Endodermal cell (in vitro differentiated cells): ENCODE measurements at regions not wholly inside any gene's neighbourhood (a gene's known extent, or its start where the extent isn't known, plus 50 kb on each side); places are given as distances from the start of the nearest gene placed in this dataset.

ENCODE experiments used
- DNase-seq: peaks from one replicate; pipeline ENCODE4 v3.0.0-alpha.2; 2017
- H3K27ac ChIP-seq: 2 replicates; pipeline ENCODE4 v1.5.1; 2013; ENCODE audit warnings: mild to moderate bottlenecking, low read depth, low read length, moderate library complexity
- H3K27me3 ChIP-seq: 2 replicates; pipeline ENCODE4 v1.6.1; 2013; ENCODE audit warnings: mild to moderate bottlenecking, low read length, moderate library complexity; ENCODE audit not compliant: insufficient read depth, control insufficient read depth, poor library complexity, severe bottlenecking
- H3K36me3 ChIP-seq: 2 replicates; pipeline ENCODE4 v1.7.0; 2013; ENCODE audit warnings: mild to moderate bottlenecking, low read length, moderate library complexity; ENCODE audit not compliant: control insufficient read depth, insufficient read depth
- H3K4me1 ChIP-seq: one replicate; pipeline ENCODE4 v1.7.0; 2013; ENCODE audit warnings: low read length; ENCODE audit not compliant: control insufficient read depth, insufficient read depth
- H3K4me3 ChIP-seq: 2 replicates; pipeline ENCODE4 v1.5.1; 2013; ENCODE audit warnings: mild to moderate bottlenecking, low read length, moderate library complexity
- H3K9ac ChIP-seq: 2 replicates; pipeline ENCODE4 v1.6.1; 2013; ENCODE audit warnings: mild to moderate bottlenecking, low read length, moderate library complexity; ENCODE audit not compliant: poor library complexity, severe bottlenecking; ENCODE audit errors: extremely low read depth
- H3K9me3 ChIP-seq: 2 replicates; pipeline ENCODE4 v1.6.1; 2013; ENCODE audit warnings: mild to moderate bottlenecking, low read length, moderate library complexity; ENCODE audit not compliant: control insufficient read depth
- H3K27ac Mint-ChIP-seq: 2 replicates; pipeline ENCODE4 v1.8.0; 2020; ENCODE audit warnings: mixed read lengths
- H3K27me3 Mint-ChIP-seq: 2 replicates; pipeline ENCODE4 v1.8.0; 2021; ENCODE audit warnings: mild to moderate bottlenecking, mixed read lengths; ENCODE audit not compliant: insufficient read depth
- H3K36me3 Mint-ChIP-seq: 2 replicates; pipeline ENCODE4 v1.8.0; 2020; ENCODE audit warnings: low read depth, mixed read lengths
- H3K4me1 Mint-ChIP-seq: 2 replicates; pipeline ENCODE4 v1.8.0; 2020; ENCODE audit warnings: mixed read lengths
- H3K4me3 Mint-ChIP-seq: 2 replicates; pipeline ENCODE4 v1.8.0; 2020; ENCODE audit warnings: mild to moderate bottlenecking, moderate library complexity, mixed read lengths
- H3K9me3 Mint-ChIP-seq: 2 replicates; pipeline ENCODE4 v1.8.0; 2020; ENCODE audit warnings: mild to moderate bottlenecking, mixed read lengths
- CTCF ChIP-seq: fragments of 200-600 bp; sonication (generic); conservative IDR thresholded peaks from 2 replicates; pipeline ENCODE4 v1.5.0; 2021; ENCODE audit warnings: antibody characterized with exemption, mild to moderate bottlenecking
- WGBS, 2 experiments: methylation state at CpG; one replicate each; pipeline versions ENCODE4 v1.1.5 to v1.1.7; 2013; ENCODE audit warnings: missing lambda C conversion rate in 2 of 2, mixed read lengths in 1 of 2; ENCODE audit not compliant: insufficient coverage in 1 of 2, insufficient read length in 1 of 2; 5-methylcytosine and 5-hydroxymethylcytosine counted together

GRCh38 chr1:37148663-37149062 is 114.3 kb upstream of the GRIK3 start:
- Histone ChIP-seq H3K27ac (no peak overlapping the region), H3K36me3 (no peaks in the 10 kb centered on the region), H3K4me1 (no peaks in the 10 kb centered on the region), H3K9ac (no peak overlapping the region), H3K9me3 (no peaks in the 10 kb centered on the region), H3K27me3 (peaks cover 17% of the 10 kb centered on the region), H3K4me3 (no peak overlapping the region)
- Mint-ChIP-seq H3K27me3 (peaks cover 2% of the 10 kb centered on the region), H3K27ac (no peak overlapping the region), H3K36me3 (no peaks in the 10 kb centered on the region), H3K4me3 (no peak overlapping the region), H3K4me1 (no peaks in the 10 kb centered on the region), H3K9me3 (no peaks in the 10 kb centered on the region)
- TF ChIP-seq CTCF, result no peak
- 86 to 91% methylated on average over 1 of the region's 1 CpG for WGBS, 2 experiments
- DNase-seq, result no peak

GRCh38 chr1:37149296-37149695 is 115.0 kb upstream of the GRIK3 start:
- Mint-ChIP-seq H3K27ac (no peak overlapping the region), H3K9me3 (peaks cover 1% of the 10 kb centered on the region), H3K4me1 (no peaks in the 10 kb centered on the region), H3K27me3 (peaks cover 2% of the 10 kb centered on the region), H3K4me3 (no peak overlapping the region), H3K36me3 (no peaks in the 10 kb centered on the region)
- 88 to 94% methylated on average over 7 to 9 of the region's 9 CpGs for WGBS, 2 experiments
- H3K4me3 ChIP-seq, result no peak overlapping the region
- H3K4me1 ChIP-seq, result no peaks in the 10 kb centered on the region
- H3K9ac ChIP-seq, result no peak overlapping the region
- no peak for DNase-seq
- H3K36me3 ChIP-seq, result no peaks in the 10 kb centered on the region
- H3K9me3 ChIP-seq, result no peaks in the 10 kb centered on the region
- peaks cover 17% of the 10 kb centered on the region for H3K27me3 ChIP-seq
- TF ChIP-seq CTCF, result no peak
- H3K27ac ChIP-seq, result no peak overlapping the region

- Histone ChIP-seq H3K27ac (no peak overlapping the region), H3K9ac (no peak overlapping the region), H3K4me1 (no peaks in the 10 kb centered on the region), H3K27me3 (no peaks in the 10 kb centered on the region), H3K4me3 (no peak overlapping the region), H3K9me3 (no peaks in the 10 kb centered on the region), H3K36me3 (no peaks in the 10 kb centered on the region)
- Mint-ChIP-seq H3K27ac (no peak overlapping the region), H3K27me3 (peaks cover 2% of the 10 kb centered on the region), H3K4me1 (no peaks in the 10 kb centered on the region), H3K36me3 (no peaks in the 10 kb centered on the region), H3K4me3 (no peak overlapping the region), H3K9me3 (peaks cover 4% of the 10 kb centered on the region)
- DNase-seq, result no peak
- no peak for TF ChIP-seq CTCF
- WGBS, 2 experiments, result 76 to 100% methylated on average over 3 to 5 of the region's 5 CpGs
Observed at GRCh38 chr1:37150986-37151385, 116.7 kb upstream of the GRIK3 start.
